OCI-LY1 (cell line): ENCODE measurements at regions not wholly inside any gene's neighbourhood (a gene's known extent, or its start where the extent isn't known, plus 50 kb on each side); places are given as distances from the start of the nearest gene placed in this dataset.

Source experiments
- H2AFZ ChIP-seq: fragments of 200-600 bp; sonication (generic), shearing (Covaris generic); 2 replicates; pipeline ENCODE4 v1.6.0; 2014; ENCODE audit warnings: antibody characterized with exemption, mild to moderate bottlenecking, low read length
- H3F3A ChIP-seq: fragments of 200-600 bp; sonication (generic), shearing (Covaris generic); 2 replicates; pipeline ENCODE4 v1.6.0; 2014; ENCODE audit warnings: mild to moderate bottlenecking, antibody characterized with exemption, low read length, moderate library complexity; ENCODE audit not compliant: insufficient read depth
- H3K27ac ChIP-seq: fragments of 200-600 bp; sonication (generic); 2 replicates; pipeline ENCODE4 v1.5.1; 2014; ENCODE audit warnings: low read length, mixed run types, mild to moderate bottlenecking, low read depth; ENCODE audit not compliant: poor library complexity, severe bottlenecking
- H3K27me3 ChIP-seq: fragments of 200-600 bp; sonication (generic); 2 replicates; pipeline ENCODE4 v1.6.0; 2014; ENCODE audit warnings: antibody characterized with exemption, mild to moderate bottlenecking, low read length, moderate library complexity; ENCODE audit not compliant: insufficient read depth
- H3K36me3 ChIP-seq: fragments of 200-600 bp; sonication (generic); 2 replicates; pipeline ENCODE4 v1.6.1; 2014; ENCODE audit warnings: mild to moderate bottlenecking, antibody characterized with exemption, low read length, moderate library complexity, mixed read lengths; ENCODE audit not compliant: insufficient read depth
- H3K4me1 ChIP-seq: fragments of 200-600 bp; sonication (generic); 2 replicates; pipeline ENCODE4 v1.5.1; 2014; ENCODE audit warnings: mild to moderate bottlenecking, low read length, moderate library complexity; ENCODE audit not compliant: insufficient read depth, severe bottlenecking
- H3K4me2 ChIP-seq: fragments of 200-600 bp; sonication (generic), shearing (Covaris generic); 2 replicates; pipeline ENCODE4 v1.6.1; 2014; ENCODE audit warnings: low read length
- H3K4me3 ChIP-seq: fragments of 200-600 bp; sonication (generic); 2 replicates; pipeline ENCODE4 v1.5.1; 2014; ENCODE audit warnings: low read length, low read depth, mild to moderate bottlenecking, mixed read lengths; ENCODE audit not compliant: poor library complexity, severe bottlenecking
- H3K79me2 ChIP-seq: fragments of 200-600 bp; shearing (Covaris generic); 2 replicates; pipeline ENCODE4 v1.6.1; 2016; ENCODE audit warnings: mixed run types, low read length, mixed read lengths; ENCODE audit not compliant: insufficient read depth
- H3K9ac ChIP-seq: fragments of 200-600 bp; sonication (generic), shearing (Covaris generic); 2 replicates; pipeline ENCODE4 v1.6.1; 2014; ENCODE audit warnings: mild to moderate bottlenecking, low read length, mixed read lengths
- H3K9me2 ChIP-seq: fragments of 200-600 bp; sonication (generic), shearing (Covaris generic); 2 replicates; pipeline ENCODE4 v1.6.1; 2014; ENCODE audit warnings: low read depth, mild to moderate bottlenecking, low read length, mixed read lengths
- H3K9me3 ChIP-seq: fragments of 200-600 bp; shearing (Covaris generic); 2 replicates; pipeline ENCODE4 v1.6.1; 2014; ENCODE audit warnings: low read length, mixed read lengths
- H4K20me1 ChIP-seq: fragments of 200-600 bp; sonication (generic), shearing (Covaris generic); 2 replicates; pipeline ENCODE4 v1.6.0; 2016; ENCODE audit warnings: mild to moderate bottlenecking, low read length; ENCODE audit not compliant: insufficient read depth
- CTCF ChIP-seq: fragments of 200-600 bp; sonication (generic), shearing (Covaris generic); IDR thresholded peaks from 2 replicates; pipeline ENCODE4 v1.5.1; 2017; ENCODE audit warnings: mild to moderate bottlenecking, antibody characterized with exemption, low read length, moderate library complexity, mixed read lengths
- EZH2 ChIP-seq: fragments of 200-600 bp; sonication (generic), shearing (Covaris generic); IDR thresholded peaks from 2 replicates; pipeline ENCODE4 v1.8.0; 2017; ENCODE audit warnings: borderline replicate concordance, mixed run types, mild to moderate bottlenecking, antibody characterized with exemption, low read length, moderate library complexity, mixed read lengths

GRCh38 chr4:13953083-13953482 is 325.6 kb upstream of the BOD1L1 start:
- Histone ChIP-seq H2AFZ (no peak overlapping the region), H3K36me3 (no peaks in the 10 kb centered on the region), H4K20me1 (no peaks in the 10 kb centered on the region), H3K27ac (no peak overlapping the region), H3K4me2 (no peak overlapping the region), H3K27me3 (no peaks in the 10 kb centered on the region), H3K4me1 (no peaks in the 10 kb centered on the region), H3K9me2 (no peaks in the 10 kb centered on the region), H3K4me3 (no peak overlapping the region), H3F3A (no peaks in the 10 kb centered on the region), H3K9me3 (no peaks in the 10 kb centered on the region), H3K79me2 (no peaks in the 10 kb centered on the region), H3K9ac (no peak overlapping the region)
- no peak for TF ChIP-seq EZH2
- TF ChIP-seq CTCF = no peak

GRCh38 chr4:13955551-13955950 is 328.0 kb upstream of the BOD1L1 start:
- Histone ChIP-seq H3K4me3 (no peak overlapping the region), H3K9ac (no peak overlapping the region), H3F3A (no peaks in the 10 kb centered on the region), H3K27me3 (no peaks in the 10 kb centered on the region), H3K4me2 (no peak overlapping the region), H3K9me2 (no peaks in the 10 kb centered on the region), H3K79me2 (no peaks in the 10 kb centered on the region), H3K9me3 (no peaks in the 10 kb centered on the region), H2AFZ (no peak overlapping the region), H3K27ac (no peak overlapping the region), H4K20me1 (no peaks in the 10 kb centered on the region), H3K4me1 (no peaks in the 10 kb centered on the region), H3K36me3 (no peaks in the 10 kb centered on the region)
- TF ChIP-seq CTCF (no peak), EZH2 (no peak)

GRCh38 chr4:13956947-13957346 is 329.4 kb upstream of the BOD1L1 start:
- no peak for TF ChIP-seq EZH2
- no peak for TF ChIP-seq CTCF
- H3K4me2 ChIP-seq = no peak overlapping the region

More at GRCh38 chr4:13956947-13957346, 329.4 kb upstream of the BOD1L1 start:
- Histone ChIP-seq H3K9ac (no peak overlapping the region), H3K4me3 (no peak overlapping the region), H3K79me2 (no peaks in the 10 kb centered on the region), H4K20me1 (no peaks in the 10 kb centered on the region), H3K27me3 (no peaks in the 10 kb centered on the region), H3K36me3 (no peaks in the 10 kb centered on the region), H3K9me2 (no peaks in the 10 kb centered on the region), H3K27ac (no peak overlapping the region), H3K4me1 (no peaks in the 10 kb centered on the region), H3K9me3 (no peaks in the 10 kb centered on the region), H3F3A (no peaks in the 10 kb centered on the region), H2AFZ (no peak overlapping the region)
